OCI-LY7 (cell line): ENCODE measurements at regions not wholly inside any gene's neighbourhood (a gene's known extent, or its start where the extent isn't known, plus 50 kb on each side); places are given as distances from the start of the nearest gene placed in this dataset.

ENCODE experiments used
- CTCF ChIP-seq: fragments of 200-600 bp; sonication (generic); conservative IDR thresholded peaks from 2 replicates; pipeline ENCODE4 v1.5.1; 2014; ENCODE audit warnings: mild to moderate bottlenecking, antibody characterized with exemption, low read length, moderate library complexity, mixed read lengths
- EZH2phosphoT487 ChIP-seq: fragments of 200-600 bp; sonication (generic); IDR thresholded peaks from 2 replicates; pipeline ENCODE4 v1.6.1; 2018; ENCODE audit warnings: low read depth, borderline replicate concordance, mild to moderate bottlenecking, mixed run types, antibody characterized with exemption, low read length, moderate library complexity, mixed read lengths

DNA sequence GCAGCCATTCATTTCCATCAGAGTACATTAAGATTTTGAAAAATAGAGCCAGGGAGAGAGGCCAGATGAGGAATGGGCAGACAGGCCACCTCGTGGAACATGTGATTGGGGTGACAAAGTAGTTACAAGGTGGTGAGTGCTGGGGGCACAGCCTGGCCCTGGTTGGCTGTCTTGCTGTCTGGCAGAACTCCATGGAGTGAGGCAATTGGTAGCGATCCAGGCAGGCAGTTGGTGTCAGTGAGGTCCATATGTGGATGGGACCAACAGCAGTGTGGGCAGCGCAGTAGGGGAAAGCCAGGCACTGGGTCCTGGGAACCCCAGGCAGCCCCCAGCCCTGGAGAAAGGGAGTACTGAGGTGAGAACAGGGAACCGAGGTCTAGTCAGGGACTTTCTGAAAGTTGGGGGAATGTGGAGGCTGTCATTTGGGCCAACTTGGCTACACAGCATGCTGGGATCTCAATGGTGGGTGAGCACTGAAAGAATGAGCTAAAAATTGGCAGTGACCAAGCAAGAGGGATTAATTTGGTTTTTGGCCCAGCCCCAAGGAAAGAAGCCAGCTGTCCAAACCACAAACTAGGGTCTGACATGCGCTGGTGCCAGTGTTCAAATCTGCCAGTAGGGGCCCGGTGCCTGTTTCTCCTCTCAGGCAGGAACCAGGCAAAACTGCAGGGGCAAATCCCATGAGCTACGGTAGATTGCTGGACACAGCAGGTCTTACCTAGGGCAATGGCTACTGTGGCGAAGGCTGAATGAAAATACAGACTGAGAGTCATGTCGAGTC lies 61.4 kb upstream of the E2F3 start:
- TF ChIP-seq CTCF = no peak
- TF ChIP-seq EZH2phosphoT487 = no peak
